CD14-positive monocyte (primary cell): ENCODE measurements at regions not wholly inside any gene's neighbourhood (a gene's known extent, or its start where the extent isn't known, plus 50 kb on each side); places are given as distances from the start of the nearest gene placed in this dataset.

Experiments
- DNase-seq, 3 donors: peaks; one replicate each; pipeline ENCODE4 v3.0.0-alpha.2; 2011 to 2022
- H2AFZ ChIP-seq: 2 replicates; pipeline ENCODE4 v1.6.0; 2012; ENCODE audit warnings: mild to moderate bottlenecking, low read depth, low read length, inconsistent platforms; ENCODE audit not compliant: insufficient read depth, poor library complexity, severe bottlenecking
- H3K27ac ChIP-seq, 2 donors: 1 replicate in 1 of 2; 2 replicates in 1 of 2; pipeline ENCODE4 v1.5.1; 2012 to 2013; ENCODE audit warnings: low read length in 2 of 2, control low read depth in 1 of 2, inconsistent platforms in 1 of 2, low read depth in 1 of 2, mild to moderate bottlenecking in 1 of 2
- H3K27me3 ChIP-seq, 2 donors: one replicate each; pipeline versions ENCODE4 v1.6.0 to v1.6.1; 2011 to 2013; ENCODE audit warnings: low read length in 2 of 2; ENCODE audit not compliant: control insufficient read depth in 2 of 2, insufficient read depth in 2 of 2
- H3K36me3 ChIP-seq, 2 donors: replicated peaks in 1 of 2; 1 replicate in 1 of 2; 2 replicates in 1 of 2; pipeline versions ENCODE4 v1.5.1 to v1.6.1; 2012 to 2013; ENCODE audit warnings: low read length in 2 of 2, control low read depth in 1 of 2, inconsistent platforms in 1 of 2, mild to moderate bottlenecking in 1 of 2; ENCODE audit not compliant: insufficient read depth in 2 of 2, control insufficient read depth in 1 of 2
- H3K4me1 ChIP-seq, 2 donors: 1 replicate in 1 of 2; 2 replicates in 1 of 2; pipeline versions ENCODE4 v1.5.1 to v1.6.1; 2012 to 2013; ENCODE audit warnings: low read length in 2 of 2, control low read depth in 1 of 2, inconsistent platforms in 1 of 2, mild to moderate bottlenecking in 1 of 2, moderate library complexity in 1 of 2; ENCODE audit not compliant: insufficient read depth in 2 of 2, control insufficient read depth in 1 of 2
- H3K4me2 ChIP-seq: replicated peaks from 2 replicates; pipeline ENCODE3; 2012; ENCODE audit warnings: low read length, moderate library complexity, mild to moderate bottlenecking; ENCODE audit not compliant: poor library complexity, severe bottlenecking; ENCODE audit errors: extremely low read depth
- H3K4me3 ChIP-seq, 3 experiments: fragments of 200-600 bp in 1 of 3; sonication (generic) in 1 of 3; replicated peaks in 1 of 3; 1 replicate in 2 of 3; 2 replicates in 1 of 3; pipeline ENCODE4 v1.5.1; 2011 to 2013; ENCODE audit warnings: low read length in 3 of 3, mild to moderate bottlenecking in 3 of 3, control low read depth in 2 of 3, low read depth in 2 of 3, inconsistent platforms in 1 of 3, moderate library complexity in 1 of 3
- H3K79me2 ChIP-seq: 2 replicates; pipeline ENCODE4 v1.6.0; 2012; ENCODE audit warnings: mild to moderate bottlenecking, control low read depth, inconsistent platforms, low read length, moderate library complexity; ENCODE audit not compliant: insufficient read depth
- H3K9ac ChIP-seq: 2 replicates; pipeline ENCODE4 v1.6.0; 2017; ENCODE audit warnings: low read length, mild to moderate bottlenecking; ENCODE audit not compliant: insufficient read depth, poor library complexity, severe bottlenecking
- H3K9me3 ChIP-seq, 2 donors: replicated peaks in 1 of 2; 1 replicate in 1 of 2; 2 replicates in 1 of 2; pipeline versions ENCODE4 v1.5.1 to v1.6.1; 2012 to 2013; ENCODE audit warnings: low read length in 2 of 2, control low read depth in 1 of 2; ENCODE audit not compliant: control insufficient read depth in 1 of 2, insufficient read depth in 1 of 2
- H4K20me1 ChIP-seq: 2 replicates; pipeline ENCODE4 v1.6.0; 2012; ENCODE audit warnings: mild to moderate bottlenecking, low read length, control low read depth, moderate library complexity; ENCODE audit not compliant: insufficient read depth
- H3K27ac Mint-ChIP-seq, 7 donors: one replicate each; pipeline ENCODE4 v1.8.0; 2020; ENCODE audit warnings: mild to moderate bottlenecking in 7 of 7, mixed read lengths in 7 of 7, moderate library complexity in 6 of 7, inconsistent platforms in 2 of 7
- H3K27me3 Mint-ChIP-seq, 3 donors: one replicate each; pipeline ENCODE4 v1.8.0; 2021 to 2022; ENCODE audit warnings: low read depth in 3 of 3, mild to moderate bottlenecking in 3 of 3, mixed read lengths in 3 of 3, moderate library complexity in 3 of 3, inconsistent platforms in 1 of 3
- H3K36me3 Mint-ChIP-seq, 2 donors: one replicate each; pipeline ENCODE4 v1.8.0; 2020; ENCODE audit warnings: mixed read lengths in 2 of 2, inconsistent platforms in 1 of 2, mild to moderate bottlenecking in 1 of 2
- H3K4me1 Mint-ChIP-seq: one replicate; pipeline ENCODE4 v1.8.0; 2020; ENCODE audit warnings: mild to moderate bottlenecking, mixed read lengths
- H3K4me3 Mint-ChIP-seq, 2 donors: one replicate each; pipeline ENCODE4 v1.8.0; 2020; ENCODE audit warnings: mild to moderate bottlenecking in 2 of 2, mixed read lengths in 2 of 2, moderate library complexity in 1 of 2
- H3K9me3 Mint-ChIP-seq, 7 donors: one replicate each; pipeline ENCODE4 v1.8.0; 2020 to 2022; ENCODE audit warnings: mixed read lengths in 7 of 7, mild to moderate bottlenecking in 6 of 7, moderate library complexity in 6 of 7, inconsistent platforms in 2 of 7
- WGBS: methylation state at CpG from one replicate; pipeline ENCODE4 v1.1.5; 2013; ENCODE audit warnings: missing lambda C conversion rate; ENCODE audit not compliant: insufficient coverage; 5-methylcytosine and 5-hydroxymethylcytosine counted together
- intact Hi-C, 2 donors: fragments of 100-400 bp; cut with micrococcal nuclease; formaldehyde crosslinking; loops; one replicate each; pipeline versions ENCODE4 v1.15.0 to v1.15.1; 2023
- TF ChIP-seq, protein P1 (sequence below): fragments of 200-600 bp; IDR thresholded peaks from one replicate; pipeline ENCODE4 v1.8.0; 2022; ENCODE audit warnings: antibody characterized with exemption, mild to moderate bottlenecking

DNA sequence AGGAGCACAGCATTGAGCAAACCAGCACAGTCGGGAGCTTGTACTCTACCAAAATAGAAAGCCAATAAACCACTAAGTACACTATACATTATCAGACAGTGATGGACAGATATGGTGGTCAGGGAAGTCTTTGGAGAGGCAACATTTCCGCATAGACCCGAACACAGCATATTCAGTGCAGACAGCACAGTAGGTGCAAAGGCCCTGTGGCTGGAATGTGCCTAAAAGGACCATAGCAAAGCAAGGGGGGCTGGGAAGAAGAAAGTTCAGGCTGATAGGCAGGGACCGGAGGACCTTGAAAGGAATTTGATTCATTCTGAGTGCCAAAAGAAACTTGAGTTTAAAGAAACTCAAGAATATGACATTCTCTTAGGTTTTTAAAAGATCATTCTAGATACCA, 92.0 kb upstream of the GALNT2 start:
- TF ChIP-seq, protein P1, sequence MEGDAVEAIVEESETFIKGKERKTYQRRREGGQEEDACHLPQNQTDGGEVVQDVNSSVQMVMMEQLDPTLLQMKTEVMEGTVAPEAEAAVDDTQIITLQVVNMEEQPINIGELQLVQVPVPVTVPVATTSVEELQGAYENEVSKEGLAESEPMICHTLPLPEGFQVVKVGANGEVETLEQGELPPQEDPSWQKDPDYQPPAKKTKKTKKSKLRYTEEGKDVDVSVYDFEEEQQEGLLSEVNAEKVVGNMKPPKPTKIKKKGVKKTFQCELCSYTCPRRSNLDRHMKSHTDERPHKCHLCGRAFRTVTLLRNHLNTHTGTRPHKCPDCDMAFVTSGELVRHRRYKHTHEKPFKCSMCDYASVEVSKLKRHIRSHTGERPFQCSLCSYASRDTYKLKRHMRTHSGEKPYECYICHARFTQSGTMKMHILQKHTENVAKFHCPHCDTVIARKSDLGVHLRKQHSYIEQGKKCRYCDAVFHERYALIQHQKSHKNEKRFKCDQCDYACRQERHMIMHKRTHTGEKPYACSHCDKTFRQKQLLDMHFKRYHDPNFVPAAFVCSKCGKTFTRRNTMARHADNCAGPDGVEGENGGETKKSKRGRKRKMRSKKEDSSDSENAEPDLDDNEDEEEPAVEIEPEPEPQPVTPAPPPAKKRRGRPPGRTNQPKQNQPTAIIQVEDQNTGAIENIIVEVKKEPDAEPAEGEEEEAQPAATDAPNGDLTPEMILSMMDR, result no peak
- no peak overlapping the region for H3K27ac Mint-ChIP-seq

DNA sequence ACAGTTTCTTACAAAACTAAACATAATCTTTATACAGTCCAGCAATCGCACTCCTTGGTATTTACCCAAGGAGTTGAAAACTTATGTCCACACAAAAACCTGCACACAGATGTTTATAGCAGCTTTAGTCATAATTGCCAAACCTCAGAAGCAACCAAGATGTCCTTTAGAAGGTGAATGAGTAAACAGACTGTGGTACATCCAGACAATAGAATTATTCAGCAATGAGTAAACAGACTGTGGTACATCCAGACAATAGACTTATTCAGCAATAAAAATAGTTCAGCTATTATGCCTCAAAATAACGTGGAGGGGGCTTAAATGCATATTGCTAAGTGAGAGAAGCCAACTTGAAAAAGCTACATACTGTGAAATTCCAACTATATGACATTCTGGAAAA, 87.0 kb upstream of the GALNT2 start:
- peaks cover 2 to 10% (median 5%) of the 10 kb centered on the region in 3 donors for H3K27me3 Mint-ChIP-seq
- H3K36me3 Mint-ChIP-seq, result no peaks in the 10 kb centered on the region
- intact Hi-C loops, result no loop called here
- Histone ChIP-seq H3K27ac (no peak overlapping the region), H3K79me2 (no peaks in the 10 kb centered on the region), H3K36me3 (no peaks in the 10 kb centered on the region), H3K9ac (no peak overlapping the region), H3K27me3 (no peaks in the 10 kb centered on the region), H2AFZ (no peak overlapping the region), H3K4me1 (no peaks in the 10 kb centered on the region), H3K4me2 (no peak overlapping the region), H3K9me3 (peaks cover 0 to 3% of the 10 kb centered on the region in 2 donors), H4K20me1 (no peaks in the 10 kb centered on the region), H3K4me3 (no peak overlapping the region)
- peaks cover 4% of the 10 kb centered on the region for H3K4me1 Mint-ChIP-seq
- H3K9me3 Mint-ChIP-seq, result peaks cover 5 to 13% (median 8%) of the 10 kb centered on the region in 7 donors
- WGBS, result no CpG with 5 or more reads among the region's 2 CpGs
- H3K4me3 Mint-ChIP-seq, result no peak overlapping the region
- DNase-seq, result no peak
- TF ChIP-seq, protein P1, result no peak
- H3K27ac Mint-ChIP-seq, result no peak overlapping the region

More for the DNA sequence above, 92.0 kb upstream of the GALNT2 start:
- H3K27me3 ChIP-seq, result no peaks in the 10 kb centered on the region
- H3K79me2 ChIP-seq, result no peaks in the 10 kb centered on the region
- H3K4me3 ChIP-seq, result no peak overlapping the region
- DNase-seq, result no peak
- Mint-ChIP-seq H3K4me1 (no peaks in the 10 kb centered on the region), H3K27me3 (peaks cover 0 to 5% (median 2%) of the 10 kb centered on the region in 3 donors), H3K36me3 (no peaks in the 10 kb centered on the region), H3K4me3 (no peak overlapping the region), H3K9me3 (peaks cover 5 to 13% (median 8%) of the 10 kb centered on the region in 7 donors)
- no peak overlapping the region for H2AFZ ChIP-seq
- no peak overlapping the region for H3K4me2 ChIP-seq
- H3K9ac ChIP-seq, result no peak overlapping the region
- 94% methylated on average over 2 of the region's 4 CpGs for WGBS
- no peaks in the 10 kb centered on the region for H3K36me3 ChIP-seq
- no peak overlapping the region for H3K27ac ChIP-seq
- peaks cover 0 to 3% of the 10 kb centered on the region in 2 donors for H3K9me3 ChIP-seq
- intact Hi-C loops, result no loop called here
- H3K4me1 ChIP-seq, result no peaks in the 10 kb centered on the region
- no peaks in the 10 kb centered on the region for H4K20me1 ChIP-seq
